ENCODE measurements at regions not wholly inside any gene's neighbourhood (a gene's known extent, or its start where the extent isn't known, plus 50 kb on each side); places are given as distances from the start of the nearest gene placed in this dataset.
A peak's percentile ranks its signal among the peaks of the same experiment; 100 is the strongest.
"Not testable (repeated sequence)": the region's sequence is repeated elsewhere in the genome, so short reads cannot be mapped to it uniquely, and the experiment has no call there.

DNA sequence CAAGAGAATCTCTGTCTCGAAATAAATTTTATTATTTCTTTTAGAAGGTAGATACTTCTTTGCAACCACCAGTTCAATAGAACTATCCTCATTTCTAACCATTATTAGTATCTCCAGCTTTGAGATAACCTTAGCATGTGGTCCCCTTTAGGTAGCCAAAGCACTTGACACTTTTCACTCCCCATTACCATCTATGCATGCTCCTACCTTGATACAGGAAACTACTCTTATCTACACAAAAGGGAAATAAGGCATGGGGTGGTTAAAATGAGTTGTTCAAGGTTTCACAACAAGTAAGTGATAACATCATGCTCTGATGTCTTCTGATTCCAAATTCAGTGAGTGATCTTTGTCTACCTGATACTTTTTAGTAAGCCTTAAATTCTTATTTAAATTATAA lies 308.2 kb upstream of the CHORDC1 start:
- DNase-seq (ENCODE audit: extremely low read depth, low read depth, low spot score) = no peak

DNA sequence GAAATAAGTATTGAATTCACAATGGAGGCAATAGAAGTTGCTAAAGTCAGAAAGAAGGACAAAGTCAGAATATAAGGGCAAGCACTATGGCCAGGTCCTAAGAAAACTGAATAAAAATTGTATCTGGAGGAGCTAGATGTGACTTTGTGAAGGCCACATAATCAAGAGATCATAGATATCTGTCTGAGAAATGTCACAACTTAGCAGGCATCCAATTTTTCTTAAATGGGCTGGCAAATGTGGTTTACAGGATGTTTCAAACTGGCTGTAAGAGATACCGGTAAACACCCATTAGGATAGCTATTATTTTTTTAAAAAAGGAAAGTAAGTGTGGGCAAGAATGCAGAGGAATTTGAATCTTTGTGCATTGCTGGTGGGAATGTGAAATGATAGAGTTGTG lies 303.1 kb upstream of the CHORDC1 start:
- no peak for DNase-seq (ENCODE audit: extremely low read depth, low read depth, low spot score)

DNA sequence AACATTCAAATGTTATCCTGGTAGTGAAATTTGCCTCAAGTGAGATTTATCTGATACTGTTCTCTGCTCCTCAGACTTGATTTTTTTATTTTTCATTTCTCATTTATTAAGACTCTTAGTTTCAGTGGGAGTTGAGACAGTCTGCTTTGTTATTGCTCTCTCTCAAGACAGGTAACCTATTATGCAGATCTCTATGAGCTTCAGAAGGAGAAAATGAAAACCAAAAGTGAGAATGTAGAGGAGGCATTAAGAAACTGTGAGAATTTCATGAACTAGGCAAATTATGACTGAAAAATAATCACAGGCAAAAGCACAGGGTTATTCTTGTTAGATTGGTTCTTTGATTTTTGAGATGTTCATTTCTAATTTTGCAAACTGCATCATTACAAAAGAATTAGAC lies 290.0 kb upstream of the CHORDC1 start:
- DNase-seq (ENCODE audit: extremely low read depth, low read depth, low spot score) = no peak

DNA sequence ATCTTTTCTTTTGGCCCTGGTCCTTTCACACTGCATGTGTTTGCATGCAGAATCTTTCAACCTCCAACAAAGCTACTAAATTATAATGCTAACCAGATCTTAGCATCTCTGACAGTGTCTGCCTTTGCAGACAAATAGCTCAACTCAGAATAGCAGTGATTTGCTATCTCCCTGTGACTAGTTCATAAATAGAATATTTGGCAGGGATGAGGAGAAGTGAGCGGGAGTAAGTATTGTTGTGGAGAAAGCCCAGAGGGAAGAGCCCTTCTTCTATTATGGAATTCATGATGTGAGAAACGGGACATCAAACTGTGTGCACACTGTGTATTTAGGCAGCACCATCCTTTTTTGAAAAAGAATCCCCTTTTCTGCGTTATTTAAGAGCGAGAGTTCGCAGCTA lies 288.0 kb upstream of the CHORDC1 start:
- DNase-seq (ENCODE audit: extremely low read depth, low read depth, low spot score) = no peak

DNA sequence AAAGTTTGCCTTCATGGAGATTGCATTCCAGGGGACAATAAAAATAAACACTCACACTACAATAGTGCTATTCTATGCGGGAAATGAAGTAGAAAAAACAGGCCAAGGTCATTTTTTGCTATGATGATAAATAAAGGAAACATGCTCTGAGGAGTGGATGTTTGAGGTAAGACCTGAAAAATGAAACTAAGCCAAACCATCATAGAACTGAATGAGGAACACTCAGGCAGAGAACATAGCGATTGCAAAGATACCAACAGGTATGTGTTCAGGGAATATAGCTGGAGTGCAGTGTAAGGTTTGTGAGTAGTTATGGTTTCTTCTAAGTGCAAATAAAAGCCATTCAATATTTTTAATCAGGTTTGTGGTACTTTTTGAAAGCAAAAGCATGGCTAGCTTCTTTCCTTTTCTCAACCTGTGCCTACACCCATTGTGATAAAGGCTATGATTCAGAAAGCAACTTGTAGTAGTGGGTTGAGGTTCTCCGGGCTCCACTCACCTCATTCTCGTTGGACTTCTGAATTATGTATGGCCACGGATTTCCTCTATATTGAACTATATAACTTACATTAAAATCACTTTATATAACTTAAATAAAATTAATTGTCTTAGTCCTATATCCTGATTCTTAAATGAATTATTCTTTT lies 278.2 kb upstream of the CHORDC1 start:
- DNase-seq (ENCODE audit: extremely low read depth, low read depth, low spot score) = no peak

DNA sequence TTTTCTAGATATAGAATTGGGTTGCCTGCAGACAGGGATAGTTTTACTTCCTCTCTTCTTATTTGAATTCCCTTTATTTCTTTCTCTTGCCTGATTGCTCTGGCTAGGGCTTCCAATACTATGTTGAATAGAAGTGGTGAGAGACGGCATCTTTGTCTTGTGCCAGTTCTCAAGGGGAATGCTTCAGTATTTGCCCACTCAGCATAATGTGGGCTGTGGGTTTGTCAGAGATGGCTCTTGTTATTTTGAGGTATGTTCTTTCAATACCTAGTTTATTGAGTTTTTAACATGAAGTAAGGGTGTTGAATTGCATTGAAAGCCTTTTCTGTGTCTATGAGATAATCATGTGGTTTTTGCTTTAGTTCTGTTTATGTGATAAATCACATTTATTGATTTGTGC lies 273.9 kb upstream of the CHORDC1 start:
- no peak for DNase-seq (ENCODE audit: extremely low read depth, low read depth, low spot score)

DNA sequence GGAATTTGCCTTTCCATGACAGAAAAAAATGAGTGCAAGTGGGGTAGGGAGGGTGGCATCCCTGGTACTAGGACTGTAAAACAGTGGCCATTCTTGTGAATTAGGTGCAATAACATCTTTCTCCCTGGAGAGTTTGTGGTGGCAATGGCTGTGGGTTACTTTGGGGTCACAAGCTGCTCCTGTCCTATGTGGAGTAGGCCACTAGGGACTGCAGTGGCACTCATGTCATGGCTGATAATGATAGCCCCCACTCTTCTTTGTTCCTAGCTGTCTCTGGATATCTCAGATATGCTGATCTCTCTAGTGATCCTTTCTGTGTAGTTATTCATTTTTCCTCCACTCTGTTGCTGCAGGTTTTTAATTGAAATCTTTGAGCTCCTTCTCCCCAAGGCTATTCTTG lies 270.5 kb upstream of the CHORDC1 start:
- no peak for DNase-seq (ENCODE audit: extremely low read depth, low read depth, low spot score)

DNA sequence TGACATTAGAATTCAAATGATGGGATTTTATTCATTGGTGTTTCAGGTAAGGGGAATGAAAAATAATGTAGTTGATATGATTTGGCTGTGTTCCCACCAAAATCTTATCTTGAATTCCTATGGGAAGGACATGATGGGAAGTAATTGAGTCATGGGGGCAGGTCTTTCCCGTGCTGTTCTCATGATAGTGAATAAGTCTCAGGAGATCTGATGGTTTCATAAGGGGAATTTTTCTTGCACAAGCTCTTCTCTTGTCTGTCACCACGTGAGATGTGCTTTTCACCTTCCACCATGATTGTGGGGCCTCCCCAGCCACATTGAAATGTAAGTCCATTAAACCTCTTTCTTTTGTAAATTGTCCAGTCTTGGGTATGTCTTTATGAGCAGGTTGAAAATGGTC lies 268.6 kb upstream of the CHORDC1 start:
- no peak for DNase-seq (ENCODE audit: extremely low read depth, low read depth, low spot score)

DNA sequence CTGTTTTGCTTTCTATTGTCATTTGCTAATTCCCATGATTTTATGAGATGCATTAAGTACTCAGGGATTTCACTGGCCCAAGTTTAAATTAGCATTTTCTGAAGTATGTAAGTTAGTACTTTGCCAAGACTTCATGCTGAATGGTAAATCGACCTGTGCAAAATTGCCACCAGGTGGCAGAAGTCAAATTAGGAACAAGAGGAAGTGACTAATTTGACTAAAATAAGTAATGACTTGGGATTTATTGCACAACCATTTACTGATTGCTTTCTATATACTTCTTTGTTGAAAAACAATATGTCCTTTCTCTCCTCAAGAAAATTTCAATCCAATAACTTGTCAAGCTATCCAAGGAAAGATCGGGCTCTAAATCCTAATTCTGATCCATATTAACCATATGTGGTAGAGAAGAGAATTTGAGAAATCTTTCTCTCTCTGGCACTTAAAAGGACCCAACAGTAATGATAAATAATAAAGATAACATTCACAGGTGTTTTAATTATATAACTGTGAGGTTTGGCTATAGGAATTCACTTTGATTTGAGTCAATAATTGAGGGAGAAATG lies 253.7 kb upstream of the CHORDC1 start:
- peak; percentile 9 for DNase-seq (ENCODE audit: extremely low read depth, low read depth, low spot score)

DNA sequence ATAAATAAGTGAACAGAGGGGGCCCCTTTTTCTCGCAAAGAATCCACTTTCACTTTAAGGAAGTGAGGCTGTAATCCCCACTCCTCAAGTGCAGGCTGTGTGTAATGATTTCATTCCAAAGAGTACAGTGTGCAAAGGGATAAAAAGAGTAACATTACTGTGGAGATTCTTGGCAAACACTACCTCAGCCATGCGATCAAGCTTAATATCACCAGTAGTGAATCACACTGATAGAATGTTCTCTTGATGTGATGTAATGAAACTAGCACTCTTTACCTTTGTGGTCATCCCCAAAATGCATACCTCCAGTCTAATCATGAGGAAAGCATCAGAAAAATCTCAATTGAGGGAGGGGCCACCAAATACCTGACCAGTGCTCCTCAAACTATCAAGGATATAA lies 246.1 kb upstream of the CHORDC1 start:
- no peak for DNase-seq (ENCODE audit: extremely low read depth, low read depth, low spot score)

DNA sequence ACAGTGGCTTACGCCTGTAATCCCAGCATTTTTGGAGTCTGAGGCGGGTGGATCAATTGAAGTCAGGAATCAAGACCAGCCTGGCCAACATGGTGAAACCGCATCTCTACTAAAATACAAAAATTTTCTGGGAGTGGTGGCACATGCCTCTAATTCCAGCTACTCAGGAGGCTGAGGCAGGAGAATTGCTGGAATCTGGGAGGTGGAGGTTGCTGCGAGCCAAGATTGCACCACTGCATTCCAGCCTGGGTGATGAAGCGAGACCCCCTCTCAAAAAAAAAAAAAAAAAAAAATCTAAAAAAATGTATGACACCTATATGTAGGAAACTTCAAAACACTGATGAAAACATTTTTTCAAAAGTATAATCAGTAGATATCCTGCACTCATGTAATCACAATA lies 242.7 kb upstream of the CHORDC1 start:
- no peak for DNase-seq (ENCODE audit: extremely low read depth, low read depth, low spot score)

DNA sequence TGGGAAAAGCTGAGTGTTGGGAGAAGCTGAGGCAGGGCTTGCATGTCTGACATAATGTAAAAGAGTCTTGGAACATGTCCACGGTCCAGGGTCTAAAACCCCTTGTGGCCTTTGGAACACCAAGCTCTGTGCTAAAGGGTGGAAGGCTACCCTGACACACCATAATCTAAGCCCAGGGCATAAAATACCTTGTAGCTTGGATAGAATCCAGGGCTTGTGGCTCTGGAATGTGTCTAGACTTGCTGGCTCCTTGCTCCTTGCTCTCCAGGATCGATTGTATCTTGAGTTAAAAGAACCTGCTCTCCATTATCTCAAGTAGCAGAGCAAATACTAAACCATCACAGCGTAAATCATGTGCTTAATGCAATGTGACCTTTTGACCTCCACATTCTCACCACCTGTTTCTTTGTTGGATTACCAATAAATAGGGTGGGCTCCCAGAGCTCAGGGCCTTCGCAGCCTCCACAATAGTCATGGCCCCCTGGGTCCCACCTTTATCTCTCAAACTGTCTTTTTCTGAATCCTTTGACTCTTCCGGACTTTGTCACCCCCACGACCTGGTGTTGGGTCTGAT lies 232.6 kb upstream of the CHORDC1 start:
- not testable (repeated sequence) for DNase-seq (ENCODE audit: extremely low read depth, low read depth, low spot score)

DNA sequence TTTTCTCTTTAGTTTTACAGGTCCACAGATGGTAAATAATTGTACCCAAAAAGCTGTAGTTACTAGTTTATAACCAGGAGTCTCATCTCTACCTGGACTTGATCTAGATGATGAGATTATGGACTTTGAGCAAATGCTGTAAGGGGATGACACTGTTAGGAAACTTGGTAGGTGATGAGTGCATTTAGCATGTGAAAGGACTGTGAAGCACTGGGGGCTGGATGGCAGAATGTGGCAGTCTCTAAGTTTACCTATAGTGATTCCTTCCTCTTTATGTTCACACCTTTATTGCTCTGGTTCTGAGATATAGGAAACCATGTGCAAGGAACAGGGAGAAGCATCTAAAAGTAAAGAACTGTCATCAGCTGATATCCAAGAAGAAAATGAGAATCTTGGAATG lies 230.7 kb upstream of the CHORDC1 start:
- no peak for DNase-seq (ENCODE audit: extremely low read depth, low read depth, low spot score)

DNA sequence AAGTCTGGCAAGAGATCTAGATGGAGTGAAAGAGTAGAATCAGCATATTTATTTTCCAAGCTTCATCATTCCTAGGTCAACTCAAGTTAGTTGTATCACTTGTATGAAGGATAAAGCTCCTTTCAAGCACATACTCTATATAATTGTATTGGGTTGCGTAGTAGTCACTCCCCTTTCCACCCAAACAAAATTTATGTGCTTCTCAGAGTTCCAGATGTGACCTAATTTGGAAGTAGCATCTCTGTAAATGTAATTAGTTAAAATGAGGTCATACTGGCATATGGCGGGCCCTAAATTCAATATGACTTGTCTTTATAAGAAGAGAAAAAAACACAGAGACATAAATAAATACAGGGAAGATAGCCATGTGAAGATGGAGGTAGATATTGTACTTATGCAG lies 226.8 kb upstream of the CHORDC1 start:
- no peak for DNase-seq (ENCODE audit: extremely low read depth, low read depth, low spot score)

DNA sequence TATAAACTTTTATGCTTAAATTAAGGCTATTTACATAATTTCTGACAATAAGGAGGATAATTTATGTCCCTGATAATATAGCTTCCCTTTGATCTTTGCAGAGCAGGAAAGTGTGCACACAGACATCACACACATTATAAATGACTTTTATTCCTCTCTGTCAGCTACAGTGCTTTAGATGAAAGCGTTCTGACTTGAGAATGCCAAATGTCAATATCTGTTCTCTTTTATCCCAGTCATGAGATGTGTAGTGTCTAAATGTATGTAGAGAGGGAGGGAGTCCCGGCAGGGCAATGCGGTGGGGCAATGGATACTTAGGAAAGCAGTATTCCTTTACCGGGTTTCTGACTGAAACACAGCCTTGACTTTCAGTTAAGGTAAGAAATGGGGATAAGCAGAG lies 225.4 kb upstream of the CHORDC1 start:
- no peak for DNase-seq (ENCODE audit: extremely low read depth, low read depth, low spot score)

DNA sequence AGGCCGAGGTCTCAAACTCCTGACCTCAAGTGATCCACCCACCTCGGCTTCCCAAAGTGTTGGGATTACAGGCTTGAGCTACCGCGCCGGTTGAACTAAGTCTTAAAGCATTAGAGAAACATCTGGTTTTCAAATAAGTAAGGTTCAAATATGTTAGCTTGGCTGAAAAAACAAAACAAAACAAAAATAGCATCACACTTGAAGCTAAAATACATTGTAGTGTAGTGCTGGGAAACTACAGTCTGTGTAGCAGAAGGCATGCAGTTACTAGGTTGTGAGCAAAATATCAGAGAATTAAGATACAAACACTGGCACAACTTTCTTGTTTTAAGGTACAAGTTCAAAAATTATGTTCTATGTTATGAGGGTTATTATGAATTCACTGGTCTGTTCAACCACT lies 224.8 kb upstream of the CHORDC1 start:
- DNase-seq (ENCODE audit: extremely low read depth, low read depth, low spot score) = no peak

DNA sequence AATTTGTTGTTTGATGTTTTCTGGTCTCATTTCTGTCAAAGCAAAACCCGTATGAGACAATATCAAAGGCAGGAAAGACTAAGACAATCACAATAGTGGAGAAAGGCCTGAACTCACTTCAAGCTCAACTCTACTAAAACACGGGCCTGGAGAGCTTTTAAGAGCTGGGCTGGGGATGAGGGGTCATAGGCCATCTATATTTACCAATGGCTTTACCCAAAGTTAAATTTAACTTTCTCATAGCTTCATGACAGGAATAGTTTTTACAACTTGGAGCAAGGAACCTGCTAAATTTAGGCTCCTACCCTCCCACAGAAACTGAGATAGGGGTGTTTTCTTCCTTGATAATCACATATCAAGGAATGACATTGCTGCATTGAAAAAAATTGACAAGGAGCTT lies 223.4 kb upstream of the CHORDC1 start:
- no peak for DNase-seq (ENCODE audit: extremely low read depth, low read depth, low spot score)

DNA sequence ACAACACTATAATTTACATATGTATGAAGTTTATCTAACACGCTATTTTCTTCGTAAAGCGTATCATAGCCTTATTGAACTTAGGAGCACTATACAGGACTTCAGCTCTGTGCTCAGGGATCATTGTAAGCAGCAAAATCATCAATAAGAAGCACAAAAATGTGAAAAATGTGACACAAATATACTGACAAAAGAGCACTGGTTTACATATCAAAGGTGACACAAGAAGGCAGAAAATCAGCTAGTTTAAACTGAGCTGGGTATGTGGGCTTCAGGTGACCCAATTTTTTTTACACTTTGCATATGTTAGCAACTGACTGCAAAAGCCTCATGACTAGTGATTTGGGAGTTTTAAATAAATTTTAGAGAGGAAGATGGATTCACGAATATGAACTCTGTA lies 215.2 kb upstream of the CHORDC1 start:
- DNase-seq (ENCODE audit: extremely low read depth, low read depth, low spot score) = no peak

DNA sequence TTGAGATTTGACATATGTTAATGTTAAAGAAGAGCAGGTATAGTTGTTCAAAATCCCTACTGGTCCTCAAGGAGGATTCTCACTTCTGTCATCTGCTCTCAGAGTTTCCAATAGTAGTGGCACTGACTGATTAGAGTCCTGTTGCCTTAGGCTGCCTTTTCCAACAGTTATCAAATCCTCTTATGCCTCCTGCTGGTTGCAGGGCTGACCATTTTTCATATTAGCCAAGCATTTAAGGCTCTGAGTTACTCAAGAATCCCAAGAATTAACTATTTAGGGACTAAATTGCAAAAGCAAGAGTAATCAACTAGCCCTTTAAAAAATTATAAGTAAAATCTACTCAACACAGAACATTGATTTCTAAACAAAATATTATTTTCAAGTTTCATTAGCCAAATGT lies 212.0 kb upstream of the CHORDC1 start:
- no peak for DNase-seq (ENCODE audit: extremely low read depth, low read depth, low spot score)

DNA sequence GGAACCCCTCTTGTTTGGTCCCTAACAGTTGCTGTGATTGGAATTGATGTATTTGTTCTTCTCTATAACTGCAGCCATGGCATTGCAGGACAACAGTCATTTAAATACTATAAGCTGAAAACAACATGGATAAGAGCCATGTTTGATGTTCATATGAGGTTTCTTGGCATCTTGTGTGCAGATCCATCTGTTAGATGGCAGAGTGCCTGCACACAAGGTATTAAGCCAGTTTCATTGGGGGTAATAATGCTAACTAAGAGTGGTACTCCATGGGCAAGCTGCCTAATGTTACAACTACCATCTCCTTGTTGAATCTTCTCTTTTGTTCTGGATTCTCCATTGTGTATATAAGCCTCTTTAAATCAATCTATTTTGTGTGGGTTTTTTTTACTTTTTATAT lies 206.0 kb upstream of the CHORDC1 start:
- DNase-seq (ENCODE audit: extremely low read depth, low read depth, low spot score) = no peak

DNA sequence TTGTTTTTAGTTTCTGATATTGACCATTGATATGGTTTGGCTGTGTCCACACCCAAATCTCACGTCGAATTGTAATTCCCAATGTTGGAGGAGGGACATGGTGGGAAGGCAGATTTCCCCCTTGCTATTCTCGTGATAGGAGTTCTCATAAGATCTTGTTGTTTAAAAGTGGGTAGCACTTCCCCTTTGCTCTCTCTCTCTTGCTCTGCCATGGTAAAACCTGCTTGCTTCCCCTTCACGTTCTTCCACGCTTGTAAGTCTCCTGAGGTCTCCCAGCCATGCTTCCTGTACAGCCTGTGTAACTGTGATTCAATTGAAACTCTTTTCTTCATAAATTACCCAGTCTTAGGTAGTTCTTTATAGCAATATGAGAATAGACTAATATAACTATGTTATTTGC lies 203.6 kb upstream of the CHORDC1 start:
- no peak for DNase-seq (ENCODE audit: extremely low read depth, low read depth, low spot score)

DNA sequence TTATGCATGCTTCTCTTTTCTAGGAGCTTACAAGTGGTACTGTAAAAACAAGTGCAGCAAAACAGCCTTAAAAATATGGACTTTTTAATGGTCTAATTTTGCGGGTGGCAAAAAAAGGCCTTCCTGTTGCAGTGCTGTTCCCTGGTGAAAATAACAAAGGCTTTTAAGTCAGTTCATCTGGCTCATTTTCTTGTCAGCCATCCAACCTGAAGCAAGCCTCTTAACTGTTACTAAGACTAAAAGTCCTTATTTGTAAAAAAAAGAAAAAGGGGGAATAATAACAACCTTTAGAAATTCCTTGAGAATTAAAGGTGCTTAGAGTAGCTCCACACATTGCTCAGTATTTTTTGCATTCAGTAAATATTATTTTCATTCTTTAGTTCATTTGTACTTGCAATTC lies 200.5 kb upstream of the CHORDC1 start:
- DNase-seq (ENCODE audit: extremely low read depth, low read depth, low spot score) = no peak

DNA sequence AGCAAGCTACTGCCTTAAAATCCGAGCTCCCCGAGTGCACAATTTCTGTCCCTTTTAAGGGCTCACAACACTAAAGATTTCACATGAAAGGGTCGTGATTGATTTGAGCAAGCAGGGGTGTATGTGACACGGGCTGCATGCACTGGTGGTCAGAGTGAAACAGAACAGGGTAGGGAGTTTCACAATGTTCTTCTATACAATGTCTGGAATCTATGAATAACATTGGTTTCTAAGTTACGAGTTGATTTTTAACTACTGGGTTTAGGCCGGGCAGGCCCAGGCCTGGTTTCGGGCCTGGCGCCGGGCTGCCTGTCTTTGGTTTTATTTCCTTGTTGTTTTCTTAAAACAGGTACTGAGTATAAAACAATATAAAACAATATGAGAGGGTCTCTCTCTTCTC lies 199.9 kb upstream of the CHORDC1 start:
- not testable (repeated sequence) for DNase-seq (ENCODE audit: extremely low read depth, low read depth, low spot score)

Data from glomerular endothelial cell (primary cell).